Anterior cingulate cortex (tissue), 58 donors: ENCODE measurements at regions not wholly inside any gene's neighbourhood (a gene's known extent, or its start where the extent isn't known, plus 50 kb on each side); places are given as distances from the start of the nearest gene placed in this dataset.
"Not testable (repeated sequence)": the region's sequence is repeated elsewhere in the genome, so short reads cannot be mapped to it uniquely, and the experiment has no call there.

ENCODE experiments used
- DNase-seq, 58 donors: peaks; one replicate each; lab custom pipeline; 2025; lab: John Stamatoyannopoulos, UW

DNA sequence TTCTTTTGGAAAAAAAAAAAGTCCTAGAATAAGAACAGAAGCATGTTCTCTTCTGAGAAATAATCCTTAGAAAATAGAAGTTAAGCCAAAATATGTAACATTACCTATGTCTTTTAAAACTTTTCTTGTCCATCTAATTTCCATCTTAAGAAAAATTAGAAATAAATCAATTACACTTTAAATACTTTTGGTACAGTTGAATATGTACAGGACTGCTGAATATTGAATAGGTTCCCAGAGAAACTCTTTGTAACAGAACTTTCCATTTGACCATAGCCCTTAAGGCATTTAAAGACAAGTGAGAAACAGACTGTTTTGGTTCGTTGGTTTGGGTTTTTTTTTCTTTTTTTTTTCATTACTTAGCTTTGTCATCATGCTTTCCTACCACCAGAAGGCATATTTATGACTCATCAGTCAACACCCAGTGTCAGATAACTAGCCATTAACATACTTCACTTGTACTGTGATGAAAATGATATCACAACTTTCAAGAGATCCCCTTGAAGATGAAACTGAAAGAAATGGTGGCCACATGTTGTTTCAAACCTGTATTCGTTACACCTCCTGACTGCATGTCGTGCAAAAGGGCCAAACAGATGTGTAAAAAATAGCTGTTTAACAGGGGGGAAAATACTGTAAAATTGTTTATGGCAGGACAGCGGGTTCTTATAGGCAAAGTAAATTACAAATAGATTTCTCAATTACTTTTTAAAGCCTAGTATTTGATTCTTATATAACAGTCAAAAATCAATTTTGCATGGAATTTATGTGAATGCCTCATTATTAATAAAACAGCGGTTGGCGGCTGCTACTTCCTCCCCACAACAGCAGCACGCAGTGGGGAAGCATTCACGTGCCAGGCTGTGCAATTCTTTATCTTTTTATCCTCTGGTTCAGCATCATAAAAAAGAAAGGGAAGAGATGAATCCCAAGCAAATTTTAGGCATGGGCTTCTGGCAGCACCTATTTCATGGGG, 280.7 kb upstream of the HNRNPA3 start:
- no peak for DNase-seq

GRCh38 chr2:176934131-176934530, 278.5 kb upstream of the HNRNPA3 start:
- DNase-seq = no peak

GRCh38 chr2:176934869-176935415, 277.7 kb upstream of the HNRNPA3 start:
- DNase-seq = no peak

DNA sequence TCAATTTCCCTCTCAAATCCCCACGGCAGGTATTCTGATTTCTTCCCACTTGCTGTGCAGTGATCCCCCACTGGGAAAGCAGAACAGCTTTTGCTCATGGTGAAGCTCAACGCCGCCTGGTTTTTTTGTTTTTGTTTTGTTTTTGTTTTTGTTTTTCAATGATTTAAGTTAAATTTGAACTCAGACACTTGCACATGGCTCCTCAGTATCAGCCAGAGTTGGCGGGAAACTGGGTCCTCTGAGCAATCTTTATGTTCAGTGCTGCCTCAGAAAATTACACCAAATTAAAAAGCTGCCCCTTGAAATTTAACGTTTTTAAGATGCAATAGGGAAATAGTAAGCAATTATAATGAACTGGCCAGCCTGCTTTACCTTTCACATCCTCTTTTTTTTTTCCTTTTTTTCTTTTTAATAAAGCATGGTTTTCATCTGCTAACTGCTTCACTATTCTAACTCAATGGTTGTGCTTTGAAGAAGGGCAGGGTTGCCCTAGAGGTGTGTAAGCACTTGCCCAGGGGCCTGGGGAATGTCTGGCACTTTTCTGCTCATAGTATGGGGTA, 277.0 kb upstream of the HNRNPA3 start:
- no peak for DNase-seq

DNA sequence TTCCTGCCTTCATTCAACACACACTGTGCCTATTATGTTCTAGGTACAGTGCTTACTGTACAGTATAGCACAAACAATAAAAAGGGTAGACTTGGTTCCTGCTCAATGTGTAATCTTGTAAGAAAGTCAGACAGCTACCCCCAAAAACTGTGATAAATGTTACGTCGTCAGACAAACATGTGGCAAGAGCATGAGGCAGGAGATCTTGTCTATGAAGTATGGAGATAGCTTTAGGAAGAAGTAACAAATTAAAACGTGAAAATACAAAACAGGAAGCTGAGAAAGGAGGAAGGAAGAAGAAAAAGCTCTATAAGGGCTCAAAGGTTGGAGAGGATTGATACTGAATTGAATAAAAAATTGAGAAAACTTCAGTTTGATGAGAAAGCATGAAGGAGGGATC, 276.2 kb upstream of the HNRNPA3 start:
- no peak for DNase-seq

DNA sequence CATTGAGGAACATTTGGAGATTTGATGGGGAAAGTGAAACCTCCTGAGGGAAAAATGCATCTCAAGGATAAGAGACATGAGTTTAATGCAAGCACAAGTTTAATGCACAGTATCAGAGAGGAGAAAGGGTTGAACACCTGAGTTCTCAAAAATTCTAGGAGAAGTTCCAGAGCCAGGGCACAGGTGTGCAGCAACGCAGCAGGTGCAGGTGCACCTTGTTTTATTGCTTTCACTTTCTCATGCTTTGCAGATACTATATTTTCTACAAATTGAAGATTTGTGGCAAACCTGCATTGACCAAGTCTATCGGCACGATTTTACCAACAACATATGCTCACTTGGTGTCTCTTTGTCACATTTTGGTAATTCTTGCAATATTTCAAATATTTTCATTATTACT, 267.6 kb upstream of the HNRNPA3 start:
- no peak for DNase-seq

- DNase-seq = no peak
Measured at GRCh38 chr2:176947754-176948153, 264.8 kb upstream of the HNRNPA3 start.

- not testable (repeated sequence) for DNase-seq
Measured at GRCh38 chr2:176951218-176951617, 261.4 kb upstream of the HNRNPA3 start.

DNA sequence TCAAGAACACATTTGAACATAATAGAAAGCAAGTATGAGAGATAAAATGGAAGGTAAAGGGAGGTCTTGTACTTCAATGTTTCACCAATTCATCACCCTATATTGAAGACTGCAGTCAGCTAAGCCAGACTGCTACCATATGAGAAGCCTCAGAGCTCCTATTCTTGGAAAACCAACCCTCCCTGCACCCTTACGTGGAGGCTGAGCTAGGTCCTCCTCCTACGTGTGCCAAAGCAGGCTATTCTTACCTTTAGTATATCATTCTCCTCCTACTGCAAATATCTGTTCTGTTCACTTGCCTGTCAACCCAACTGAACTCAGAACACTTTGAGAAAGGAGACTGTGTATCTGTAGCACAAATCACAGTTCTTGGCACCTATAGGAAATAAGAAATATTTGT, 255.8 kb upstream of the HNRNPA3 start:
- DNase-seq = peak in 1 of 58 donors; percentile 3

DNA sequence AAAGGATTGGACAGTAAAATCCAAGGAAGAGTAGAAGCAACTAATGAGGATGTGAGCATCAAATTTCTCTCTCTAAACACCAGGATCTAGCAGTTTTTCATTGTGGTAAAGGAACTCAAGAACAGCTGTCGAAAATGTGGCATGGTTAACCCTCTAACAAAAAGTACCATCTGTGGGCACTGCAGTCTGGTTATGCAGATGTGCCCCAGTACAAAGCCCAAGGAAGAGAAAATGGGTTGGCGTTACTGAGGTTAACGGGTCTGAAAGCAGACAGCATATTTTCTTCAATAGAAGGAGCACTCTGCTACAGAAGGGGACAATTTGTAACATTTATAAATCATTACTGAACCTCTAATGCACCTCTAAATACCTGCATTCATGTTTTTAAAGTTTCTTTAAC, 253.0 kb upstream of the HNRNPA3 start:
- DNase-seq = no peak

DNA sequence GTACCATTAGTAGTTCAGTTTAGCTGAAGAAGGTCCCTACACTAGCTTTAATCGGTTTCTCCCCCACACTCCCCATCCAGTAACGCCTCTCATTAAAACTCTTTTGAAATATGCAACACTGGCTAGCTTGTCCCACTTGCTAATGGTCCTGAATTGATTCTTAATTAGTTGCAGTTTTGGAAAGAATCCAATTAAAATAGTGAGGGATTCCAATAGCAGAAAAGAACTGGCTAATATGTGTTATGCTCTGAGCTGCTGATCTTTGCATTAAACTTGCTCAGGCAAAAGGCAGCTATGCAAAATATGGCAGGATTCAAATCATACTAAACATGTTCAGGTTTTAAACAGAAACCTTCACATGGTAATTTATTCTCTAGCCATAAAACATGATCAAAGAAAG, 252.5 kb upstream of the HNRNPA3 start:
- DNase-seq = no peak

- DNase-seq = peak in 15 of 58 donors; percentile 1 to 39 (median 8)
Measured at GRCh38 chr2:176960736-176961520, 251.7 kb upstream of the HNRNPA3 start.

DNA sequence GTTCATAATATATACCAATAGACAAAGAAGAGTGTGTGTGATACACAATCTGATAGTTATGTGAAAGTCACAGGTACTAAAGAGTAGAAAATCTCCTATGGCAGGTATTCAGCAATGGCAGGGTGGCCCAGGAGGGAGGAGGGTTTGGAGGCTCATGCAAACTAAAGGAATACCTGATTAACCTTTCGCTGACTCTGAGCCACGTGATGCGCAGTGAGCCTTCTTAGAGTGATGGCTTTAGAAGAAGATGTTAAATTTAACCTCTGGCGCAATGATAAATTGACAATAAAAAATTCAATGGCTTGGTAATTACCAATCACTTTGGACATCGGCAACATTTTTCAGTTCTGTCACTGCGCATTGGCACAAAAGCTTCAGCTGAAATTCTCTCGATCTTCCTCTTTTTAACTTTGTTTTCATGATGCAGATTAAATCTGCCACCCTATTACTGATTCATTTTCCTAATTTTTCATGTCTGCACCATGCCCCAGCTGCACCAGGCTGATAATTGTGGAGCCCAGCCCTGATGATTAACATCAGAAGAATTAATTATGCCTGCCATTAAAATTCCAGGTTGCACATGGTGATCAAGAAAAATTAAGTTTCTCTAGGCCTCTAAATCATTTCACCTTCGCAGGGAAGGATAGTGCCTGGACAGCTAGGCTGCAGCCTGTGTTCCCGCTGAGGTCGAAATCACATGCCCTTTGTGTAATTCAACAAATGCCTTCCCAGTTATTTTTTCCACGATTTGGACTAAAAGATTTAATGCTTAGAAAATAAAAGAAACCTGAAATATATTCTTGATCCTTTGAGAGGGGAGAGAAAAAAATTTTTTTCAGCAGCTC, 250.6 kb upstream of the HNRNPA3 start:
- no peak for DNase-seq

- no peak for DNase-seq
Measured at GRCh38 chr2:176963568-176964287, 248.9 kb upstream of the HNRNPA3 start.

DNA sequence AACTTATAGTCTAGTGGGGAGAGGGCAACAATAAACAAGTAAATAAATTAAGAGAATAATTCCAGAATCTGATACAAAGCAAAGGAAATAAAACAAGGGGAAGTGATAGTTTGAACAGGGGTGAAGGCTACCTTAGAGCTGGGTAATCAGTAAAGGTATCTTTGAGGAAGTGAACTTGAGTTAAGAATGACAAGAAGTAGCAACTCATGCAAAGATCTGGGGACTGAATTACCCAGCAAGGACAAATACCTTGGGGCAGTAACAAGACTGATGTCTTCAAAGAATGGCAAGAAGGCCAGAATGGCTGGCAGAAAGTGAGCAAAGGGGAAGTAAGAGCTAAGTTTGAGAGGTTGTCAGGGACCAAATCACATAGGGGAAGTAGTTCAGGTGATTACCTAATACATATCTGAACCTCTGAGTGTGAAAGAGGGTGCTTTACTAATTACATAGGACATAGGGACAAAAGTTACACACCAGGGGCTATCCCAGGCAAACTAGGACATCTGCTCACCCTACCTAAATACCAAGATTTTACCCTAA, 244.6 kb upstream of the HNRNPA3 start:
- DNase-seq = no peak

DNA sequence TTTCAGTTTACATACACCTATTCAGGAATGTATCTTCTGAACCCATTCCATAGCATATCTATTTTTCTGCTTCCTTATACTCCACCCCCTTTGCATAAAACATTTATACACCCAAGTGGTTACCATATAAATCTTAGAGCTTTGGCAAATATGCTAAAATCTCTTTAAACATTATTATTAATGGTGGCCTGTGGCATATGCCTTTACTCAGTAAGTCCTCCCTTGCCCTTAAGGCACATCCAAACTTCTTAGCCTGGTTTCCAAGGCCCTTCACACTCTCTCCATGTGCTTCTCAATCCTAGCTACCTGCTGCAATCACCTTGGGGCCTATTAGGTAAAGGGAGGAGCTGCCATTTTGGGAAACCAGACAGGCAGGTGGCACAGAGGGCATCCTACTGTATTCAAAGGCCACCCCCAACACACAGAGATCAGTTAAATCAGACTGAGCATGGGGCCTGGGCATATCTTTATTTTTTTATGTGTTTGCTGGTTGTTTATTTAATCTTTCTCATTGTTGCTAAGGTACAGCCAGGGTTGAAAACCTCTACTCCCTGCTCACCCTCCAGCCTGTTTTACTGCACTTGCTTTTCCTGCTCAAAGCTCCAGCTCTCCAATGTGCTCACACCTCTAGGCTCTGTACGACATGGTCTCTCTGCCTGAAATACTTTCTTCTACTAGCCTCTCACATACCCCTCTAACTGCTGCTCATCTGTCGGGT, 242.8 kb upstream of the HNRNPA3 start:
- DNase-seq = no peak

DNA sequence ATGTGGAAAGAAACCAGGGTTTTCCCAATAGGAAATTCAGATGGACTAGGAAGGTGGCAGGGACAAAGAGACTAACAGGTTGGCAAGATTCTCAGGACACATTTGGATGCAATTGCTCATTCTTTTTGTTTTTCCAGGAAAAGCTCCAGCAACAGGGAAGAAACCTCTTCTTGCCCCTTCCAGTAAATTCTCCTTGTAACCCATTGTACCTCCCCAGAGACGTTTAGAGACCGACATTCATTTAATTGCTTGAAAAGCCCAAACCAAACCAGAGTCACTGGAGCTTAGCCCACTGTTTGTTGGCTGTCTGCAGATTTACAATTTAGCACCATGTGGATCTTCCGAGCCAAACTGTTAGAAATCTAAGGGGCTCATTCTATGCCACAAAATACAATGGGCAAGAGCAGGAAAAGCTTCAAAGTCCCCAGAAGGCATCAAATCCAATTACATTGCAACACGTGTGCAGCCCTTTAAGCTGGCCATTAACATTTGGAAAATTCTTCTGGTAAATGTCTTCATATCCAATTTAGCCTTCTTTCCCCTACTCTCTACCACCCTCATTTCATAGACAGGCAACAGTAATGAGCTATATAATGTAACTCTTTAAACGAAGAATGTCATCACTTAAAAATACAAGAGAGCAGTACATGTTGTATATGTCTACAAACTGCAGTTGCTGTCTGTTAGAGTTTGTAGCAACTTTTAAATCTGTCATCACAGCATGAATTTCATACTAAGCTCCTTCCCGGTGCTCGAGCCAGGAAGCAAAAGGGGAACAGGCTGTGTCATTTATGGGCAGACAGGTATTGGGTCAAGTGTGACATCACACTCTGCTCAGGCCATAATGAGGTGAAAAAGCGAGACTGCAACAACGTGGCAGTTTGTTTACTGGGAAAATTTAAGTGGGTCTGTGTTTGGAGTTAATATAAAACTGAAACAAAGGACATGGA, 235.6 kb upstream of the HNRNPA3 start:
- DNase-seq = peak in 18 of 58 donors; percentile 1 to 52 (median 8)
